HG02943 (cell line): ENCODE measurements at regions not wholly inside any gene's neighbourhood (a gene's known extent, or its start where the extent isn't known, plus 50 kb on each side); places are given as distances from the start of the nearest gene placed in this dataset.

Source experiments
- ATAC-seq: cut with Tn5 transposase; IDR thresholded peaks from one replicate; pipeline ENCODE4 v1.9.1; 2021; ENCODE audit warnings: mild to moderate bottlenecking, low read depth, moderate library complexity; ENCODE audit not compliant: unreplicated experiment

- ATAC-seq: no peak
Measured at GRCh38 chr6:123747515-123747914, 56.1 kb upstream of the NKAIN2 start.

GRCh38 chr6:123745895-123746294 lies 57.8 kb upstream of the NKAIN2 start:
- no peak for ATAC-seq

- ATAC-seq: no peak
Measured at GRCh38 chr6:123744840-123745239, 58.8 kb upstream of the NKAIN2 start.

GRCh38 chr6:123742626-123743025 lies 61.0 kb upstream of the NKAIN2 start:
- ATAC-seq: no peak

- no peak for ATAC-seq
Measured at GRCh38 chr6:123733180-123733579, 70.5 kb upstream of the NKAIN2 start.

GRCh38 chr6:123716506-123716905 lies 79.8 kb upstream of the TRDN start:
- no peak for ATAC-seq

- peak; percentile 60 for ATAC-seq
Measured at GRCh38 chr6:123715006-123715863, 78.5 kb upstream of the TRDN start.

- no peak for ATAC-seq
Measured at GRCh38 chr6:123712831-123713230, 76.1 kb upstream of the TRDN start.

GRCh38 chr6:123702943-123703342 lies 66.2 kb upstream of the TRDN start:
- ATAC-seq: no peak

GRCh38 chr6:123687864-123688263 lies 51.1 kb upstream of the TRDN start:
- no peak for ATAC-seq
